IMR-90 (cell line): ENCODE measurements at regions not wholly inside any gene's neighbourhood (a gene's known extent, or its start where the extent isn't known, plus 50 kb on each side); places are given as distances from the start of the nearest gene placed in this dataset.
"Not testable (repeated sequence)": the region's sequence is repeated elsewhere in the genome, so short reads cannot be mapped to it uniquely, and the experiment has no call there.

Source experiments
- CTCF ChIP-seq: conservative IDR thresholded peaks from 2 replicates; pipeline ENCODE4 v1.5.1; 2012; ENCODE audit warnings: mild to moderate bottlenecking, low read depth, low read length, improper control_type of control experiment
- MAFK ChIP-seq: IDR thresholded peaks from 2 replicates; pipeline ENCODE4 v1.6.1; 2012; ENCODE audit warnings: low read depth, low read length, improper control_type of control experiment
- MAZ ChIP-seq: IDR thresholded peaks from 2 replicates; pipeline ENCODE4 v1.6.1; 2012; ENCODE audit warnings: low read depth, mild to moderate bottlenecking, low read length, improper control_type of control experiment, moderate library complexity, borderline replicate concordance
- POLR2A ChIP-seq: IDR thresholded peaks from 2 replicates; pipeline ENCODE4 v1.6.1; 2012; ENCODE audit warnings: mild to moderate bottlenecking, low read depth, low read length
- RAD21 ChIP-seq: IDR thresholded peaks from 2 replicates; pipeline ENCODE4 v1.6.1; 2012; ENCODE audit warnings: low read length, improper control_type of control experiment
- RFX5 ChIP-seq: IDR thresholded peaks from 2 replicates; pipeline ENCODE4 v1.8.0; 2012; ENCODE audit warnings: low read depth, mild to moderate bottlenecking, low read length, moderate library complexity
- SMC3 ChIP-seq: fragments of 150-350 bp; IDR thresholded peaks from 2 replicates; pipeline ENCODE4 v1.6.1; 2016; ENCODE audit warnings: low read depth, mild to moderate bottlenecking, antibody characterized with exemption, low read length, moderate library complexity
- USF2 ChIP-seq: fragments of 150-350 bp; IDR thresholded peaks from 2 replicates; pipeline ENCODE4 v1.6.1; 2017; ENCODE audit warnings: mild to moderate bottlenecking, antibody characterized with exemption, low read length, low read depth

GRCh38 chr1:149269001-149269702 is 165.8 kb upstream of the NBPF9 start:
- TF ChIP-seq CTCF, POLR2A, MAFK, MAZ, RAD21, SMC3, USF2, RFX5: not testable (repeated sequence)
